Activated CD4-positive, alpha-beta T cell treated with anti-CD3 and anti-CD28 coated beads for 36 hours (primary cell): ENCODE measurements at regions not wholly inside any gene's neighbourhood (a gene's known extent, or its start where the extent isn't known, plus 50 kb on each side); places are given as distances from the start of the nearest gene placed in this dataset.

ENCODE experiments used
- ATAC-seq: fragments of 200-7000 bp; cut with Tn5 transposase; one replicate; pipeline ENCODE4 v1.10.0; 2021; ENCODE audit warnings: mild to moderate bottlenecking, moderate library complexity
- CTCF ChIA-PET: fragments of 350-600 bp; sonication (Branson Sonifier 250); formaldehyde crosslinking; loops from one replicate; lab custom pipeline; 2021; ENCODE audit warnings: antibody characterized with exemption; lab: Charles Lee
- POLR2A ChIA-PET: fragments of 350-600 bp; sonication (Branson Sonifier 250); formaldehyde crosslinking; loops from one replicate; lab custom pipeline; 2021; ENCODE audit warnings: antibody characterized with exemption, inconsistent platforms; lab: Charles Lee
- DNase-seq: peaks from one replicate; pipeline ENCODE4 v3.0.0-alpha.2; 2020
- H3K27ac Mint-ChIP-seq: one replicate; pipeline ENCODE4 v1.8.0; 2021; ENCODE audit warnings: mixed read lengths
- H3K27me3 Mint-ChIP-seq: one replicate; pipeline ENCODE4 v1.8.0; 2021; ENCODE audit warnings: mixed read lengths
- H3K36me3 Mint-ChIP-seq: one replicate; pipeline ENCODE4 v1.8.0; 2021; ENCODE audit warnings: low read depth, mixed read lengths
- H3K4me1 Mint-ChIP-seq: one replicate; pipeline ENCODE4 v1.8.0; 2021; ENCODE audit warnings: mixed read lengths
- H3K4me3 Mint-ChIP-seq: one replicate; pipeline ENCODE4 v1.8.0; 2021; ENCODE audit warnings: mild to moderate bottlenecking, moderate library complexity, mixed read lengths
- H3K9me3 Mint-ChIP-seq: one replicate; pipeline ENCODE4 v1.8.0; 2021; ENCODE audit warnings: low read depth, mixed read lengths
- intact Hi-C, 2 experiments: fragments of 100-400 bp; cut with DNase I in 1 of 2; cut with micrococcal nuclease in 1 of 2; formaldehyde crosslinking; loops; one replicate each; pipeline versions ENCODE4 v1.14.2 to v1.15.1; 2022 to 2024; cut with DNase I, micrococcal nuclease

DNA sequence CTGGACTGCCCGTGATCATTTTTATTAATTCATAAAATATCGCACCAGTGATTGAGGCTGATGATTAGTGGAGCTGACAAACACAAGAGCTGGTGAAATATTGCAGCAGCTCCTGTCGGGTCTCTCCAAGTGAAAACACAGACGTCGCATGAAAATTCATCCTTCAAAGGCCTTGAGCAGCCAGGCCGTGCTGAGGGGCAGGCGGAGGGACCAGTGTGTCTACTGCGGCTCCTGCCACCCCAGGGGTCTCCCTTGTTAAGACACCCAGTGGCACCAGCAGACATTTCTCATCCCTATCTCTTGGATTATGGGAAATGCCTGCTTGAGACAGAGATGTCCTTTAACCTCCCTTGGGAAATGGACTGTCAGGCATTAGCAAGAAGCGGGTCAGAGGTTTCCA is 289.4 kb upstream of the TLE3 start:
- no peak for DNase-seq
- Mint-ChIP-seq H3K9me3 (peaks cover under 1% of the 10 kb centered on the region), H3K27ac (no peak overlapping the region), H3K36me3 (no peaks in the 10 kb centered on the region), H3K27me3 (no peaks in the 10 kb centered on the region), H3K4me3 (no peak overlapping the region), H3K4me1 (no peaks in the 10 kb centered on the region)
- CTCF ChIA-PET = no interaction called here
- no peak for ATAC-seq
- intact Hi-C loops = no loop called here
- POLR2A ChIA-PET = no interaction called here

DNA sequence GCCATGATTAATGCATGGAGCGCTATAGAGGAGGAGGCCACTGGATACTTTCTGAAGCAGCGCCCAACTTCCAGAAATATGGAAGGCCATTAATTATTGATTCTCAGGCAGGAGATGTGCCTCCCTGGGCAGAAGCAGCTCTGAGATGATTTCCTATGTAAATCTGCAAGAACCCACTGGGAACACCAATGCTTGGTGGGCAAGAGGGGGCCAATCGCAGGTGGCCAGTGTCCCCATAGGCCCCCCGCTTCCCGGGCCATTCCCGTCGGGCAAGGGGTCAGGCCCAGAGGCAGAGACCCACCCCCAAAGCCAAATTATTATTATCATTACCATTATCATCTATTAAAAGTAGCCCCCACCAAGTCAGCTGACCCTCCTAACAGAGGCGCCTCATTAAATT is 288.0 kb upstream of the TLE3 start:
- H3K27ac Mint-ChIP-seq = no peak overlapping the region
- peaks cover 4% of the 10 kb centered on the region for H3K9me3 Mint-ChIP-seq
- ATAC-seq (no peak), DNase-seq (no peak)
- ChIA-PET POLR2A (no interaction called here), CTCF (no interaction called here)
- intact Hi-C loops = no loop called here
- no peaks in the 10 kb centered on the region for H3K27me3 Mint-ChIP-seq
- no peak overlapping the region for H3K4me3 Mint-ChIP-seq
- H3K36me3 Mint-ChIP-seq = no peaks in the 10 kb centered on the region
- no peaks in the 10 kb centered on the region for H3K4me1 Mint-ChIP-seq

DNA sequence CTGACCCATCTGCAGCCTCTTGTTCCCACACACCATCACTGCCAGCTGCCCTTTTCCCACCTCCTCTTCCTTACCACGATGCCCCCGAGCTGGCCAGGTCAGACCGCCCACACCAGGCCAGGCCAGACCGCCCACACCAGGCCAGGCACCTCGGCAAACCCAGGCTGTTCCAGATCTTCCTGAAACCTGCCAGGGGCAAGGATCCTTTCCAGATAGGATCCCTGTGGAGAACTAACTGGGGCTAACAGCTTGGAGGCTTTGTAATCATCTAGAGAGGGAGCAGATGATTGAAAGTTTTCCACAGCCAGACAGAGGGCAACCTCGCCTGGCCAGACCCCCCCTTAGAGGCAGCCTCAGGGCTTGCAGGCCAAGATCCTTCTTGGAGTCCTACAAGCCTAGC is 287.3 kb upstream of the TLE3 start:
- no peak for ATAC-seq
- intact Hi-C loops = no loop called here
- POLR2A ChIA-PET = no interaction called here

DNA sequence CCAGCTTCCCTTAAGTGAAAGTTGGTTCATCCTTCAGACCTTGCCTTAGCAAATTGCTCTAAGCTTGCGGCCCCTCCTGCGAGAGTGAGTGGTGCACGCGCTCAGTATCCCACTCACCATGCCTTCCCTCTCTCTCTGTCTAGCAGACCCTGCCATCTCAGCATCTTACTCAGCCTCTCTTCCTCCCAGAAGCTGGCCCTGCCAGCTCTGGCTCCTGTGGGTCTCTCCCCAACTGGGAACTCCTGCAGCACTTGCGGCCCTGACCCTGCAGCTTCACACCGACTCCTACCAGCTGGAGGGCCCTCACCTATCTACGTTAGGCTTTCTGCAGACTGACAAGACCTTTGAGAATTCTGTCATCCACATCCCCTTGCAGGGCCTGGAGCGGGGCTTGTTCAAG is 286.1 kb upstream of the TLE3 start:
- intact Hi-C loops = no loop called here
- ChIA-PET POLR2A (no interaction called here), CTCF (no interaction called here)
- DNase-seq (no peak), ATAC-seq (no peak)
- H3K4me1 Mint-ChIP-seq = no peaks in the 10 kb centered on the region
- no peaks in the 10 kb centered on the region for H3K36me3 Mint-ChIP-seq
- H3K27me3 Mint-ChIP-seq = no peaks in the 10 kb centered on the region
- no peak overlapping the region for H3K27ac Mint-ChIP-seq
- H3K4me3 Mint-ChIP-seq = no peak overlapping the region
- H3K9me3 Mint-ChIP-seq = peaks cover 4% of the 10 kb centered on the region

More for the DNA sequence above, 287.3 kb upstream of the TLE3 start:
- Mint-ChIP-seq H3K4me1 (no peaks in the 10 kb centered on the region), H3K9me3 (peaks cover 4% of the 10 kb centered on the region), H3K27ac (no peak overlapping the region), H3K4me3 (no peak overlapping the region), H3K36me3 (no peaks in the 10 kb centered on the region), H3K27me3 (no peaks in the 10 kb centered on the region)
- CTCF ChIA-PET = no interaction called here
- DNase-seq = no peak

DNA sequence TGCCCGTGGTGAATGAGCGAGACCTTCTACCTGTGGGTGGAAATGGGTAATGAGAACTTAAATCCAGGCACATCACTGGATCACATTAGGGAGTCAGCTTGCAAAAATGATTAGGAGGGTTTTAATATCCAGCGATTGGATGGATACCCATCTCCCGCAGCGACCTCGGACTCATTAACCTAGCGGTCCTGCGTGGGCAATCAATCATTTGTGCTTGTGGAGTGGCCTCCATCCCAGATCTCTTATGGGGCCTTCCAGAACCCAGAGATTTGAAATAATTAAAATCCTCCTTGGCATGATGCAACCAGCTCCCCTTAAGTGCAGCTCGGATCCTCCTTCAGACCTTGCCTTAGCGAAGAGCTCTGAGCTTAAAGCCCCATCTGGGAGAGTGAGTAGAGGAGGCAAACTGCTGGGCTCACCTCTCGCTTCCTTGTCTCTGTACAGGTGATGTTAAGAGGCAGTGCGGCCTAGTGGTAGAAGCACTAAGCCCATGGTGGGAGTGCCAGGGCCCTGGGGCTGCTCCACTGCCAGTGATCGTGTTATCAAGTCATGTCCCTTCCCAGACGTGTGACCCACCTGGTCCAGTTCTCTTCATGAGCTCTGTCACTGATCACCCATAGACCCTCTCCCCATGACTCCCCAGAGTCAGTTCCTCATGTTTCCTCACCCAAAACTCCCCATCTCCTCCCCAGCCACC is 285.2 kb upstream of the TLE3 start:
- CTCF ChIA-PET = no interaction called here
- Mint-ChIP-seq H3K9me3 (peaks cover 4% of the 10 kb centered on the region), H3K27me3 (no peaks in the 10 kb centered on the region), H3K4me3 (no peak overlapping the region), H3K27ac (no peak overlapping the region), H3K4me1 (no peaks in the 10 kb centered on the region), H3K36me3 (no peaks in the 10 kb centered on the region)
- POLR2A ChIA-PET = interaction anchor here (0.6 to 0.7 kb wide), 2 partner anchors 231 to 1839 kb away, joined by 3 to 5 read pairs; no protein-coding TSS in a partner anchor
- ATAC-seq (no peak), DNase-seq (no peak)
- intact Hi-C loops = no loop called here

DNA sequence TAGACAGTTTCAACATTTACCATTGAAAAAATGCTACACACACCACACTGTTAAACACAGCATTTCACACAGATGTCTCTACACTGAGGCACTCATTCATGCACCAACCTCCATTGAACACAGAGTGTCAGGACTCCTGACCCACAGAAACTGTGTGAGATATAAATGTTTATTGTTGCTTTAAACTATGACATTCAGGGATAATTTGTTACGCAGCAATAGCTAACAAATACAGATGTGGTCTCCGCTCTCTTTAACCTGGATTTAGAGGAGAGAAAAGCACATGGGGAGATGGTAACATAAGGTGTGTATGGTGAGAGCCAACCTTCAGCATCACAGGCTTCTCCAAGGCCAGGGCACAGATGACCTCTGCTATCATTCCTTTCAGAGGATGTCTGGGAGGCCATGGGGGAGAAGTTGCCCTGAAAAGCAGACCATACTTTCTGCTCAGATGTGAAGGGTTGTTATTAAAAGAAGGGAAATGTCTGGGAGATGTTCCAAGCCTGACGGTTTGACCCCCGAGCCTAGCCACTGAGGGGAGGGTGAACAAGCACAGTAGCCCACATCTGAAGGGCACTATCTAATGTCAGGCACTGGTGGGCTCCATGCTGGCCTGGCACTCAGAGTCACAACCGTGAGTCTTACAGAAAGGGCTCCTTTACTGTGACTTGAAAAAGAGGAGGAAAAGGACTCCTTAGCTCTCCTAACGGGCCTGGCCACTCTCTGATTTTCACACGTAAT is 284.5 kb upstream of the TLE3 start:
- ChIA-PET POLR2A (interaction anchor here (0.6 to 0.7 kb wide), 3 partner anchors 231 to 1840 kb away, joined by 3 to 5 read pairs (median 3); no protein-coding TSS in a partner anchor), CTCF (no interaction called here)
- Mint-ChIP-seq H3K27ac (no peak overlapping the region), H3K27me3 (no peaks in the 10 kb centered on the region), H3K9me3 (peaks cover 4% of the 10 kb centered on the region), H3K4me3 (no peak overlapping the region), H3K4me1 (no peaks in the 10 kb centered on the region), H3K36me3 (no peaks in the 10 kb centered on the region)
- intact Hi-C loops = no loop called here
- DNase-seq = no peak
- no peak for ATAC-seq

DNA sequence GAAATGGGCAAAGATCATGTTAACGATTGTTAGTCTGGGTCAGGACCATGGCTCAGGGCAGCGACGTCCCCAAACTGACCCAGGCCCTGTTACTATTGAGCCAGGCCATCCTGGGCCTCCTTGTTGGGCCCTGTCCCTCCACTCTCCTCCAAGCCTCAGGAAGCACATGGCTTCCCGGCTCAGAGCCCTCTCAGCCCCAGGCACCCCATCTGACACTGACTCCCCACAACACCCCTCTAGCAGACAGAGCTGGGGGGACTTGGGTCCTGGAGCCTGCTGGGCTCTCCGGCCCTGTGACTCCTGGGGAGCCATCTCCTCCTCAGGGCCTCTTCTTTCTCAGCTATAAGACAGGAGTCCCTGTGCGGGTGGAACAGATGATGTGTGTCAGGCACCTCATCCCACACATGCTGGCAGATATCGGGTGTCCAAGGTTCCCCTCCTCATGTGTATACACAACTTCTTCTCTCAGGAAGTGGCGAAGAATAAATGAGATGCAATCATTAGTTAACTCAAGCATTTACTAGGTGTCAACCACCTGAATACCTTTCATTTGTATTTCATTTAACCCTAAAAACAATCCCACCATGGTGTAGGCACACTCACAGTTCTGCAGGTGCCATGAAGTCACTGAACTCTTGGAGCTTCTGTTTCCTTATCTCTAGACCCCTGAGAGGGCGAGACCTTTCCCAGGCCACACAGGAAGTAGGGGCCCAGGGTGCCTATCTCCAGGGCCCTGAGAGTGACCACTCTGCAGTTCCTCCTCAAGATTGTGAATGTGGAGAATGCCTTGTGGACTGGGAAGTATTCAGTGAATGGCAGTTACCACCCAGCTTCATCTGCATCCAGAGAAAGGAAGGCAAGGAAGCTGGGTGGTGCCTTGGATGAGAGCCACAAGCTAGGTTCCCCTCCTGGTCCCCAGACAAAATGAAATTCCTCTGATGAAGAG is 282.5 kb upstream of the TLE3 start:
- Mint-ChIP-seq H3K4me1 (no peaks in the 10 kb centered on the region), H3K27me3 (peaks cover 9% of the 10 kb centered on the region), H3K4me3 (no peak overlapping the region), H3K9me3 (peaks cover 4% of the 10 kb centered on the region), H3K27ac (no peak overlapping the region), H3K36me3 (no peaks in the 10 kb centered on the region)
- ChIA-PET POLR2A (no interaction called here), CTCF (interaction anchor here (0.5 kb wide), 2 partner anchors 21 to 907 kb away, joined by 3 read pairs; no protein-coding TSS in a partner anchor)
- ATAC-seq (no peak), DNase-seq (no peak)
- intact Hi-C loops = no loop called here

DNA sequence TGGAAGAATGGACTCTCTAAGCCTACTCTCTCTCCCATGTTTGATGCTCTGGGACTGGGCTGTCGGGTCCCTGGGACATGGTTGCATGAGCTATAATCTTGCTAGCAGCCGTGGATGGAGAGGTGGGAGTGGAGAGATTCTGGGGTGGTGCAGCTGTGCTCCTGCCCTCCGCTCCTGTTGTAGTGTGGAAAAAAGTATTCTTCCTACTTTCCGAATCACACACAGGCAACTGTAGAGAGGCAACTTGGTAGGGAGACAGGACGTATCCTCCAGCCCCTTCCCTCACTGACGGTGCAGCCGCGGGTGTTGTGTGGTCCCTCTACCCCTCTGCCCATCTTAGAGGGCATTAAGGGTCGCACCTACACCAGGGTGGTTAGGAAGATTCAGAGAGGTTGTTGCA is 281.4 kb upstream of the TLE3 start:
- Mint-ChIP-seq H3K4me3 (no peak overlapping the region), H3K4me1 (no peaks in the 10 kb centered on the region), H3K36me3 (no peaks in the 10 kb centered on the region), H3K9me3 (peaks cover 4% of the 10 kb centered on the region), H3K27me3 (peaks cover 11% of the 10 kb centered on the region), H3K27ac (no peak overlapping the region)
- intact Hi-C loops = no loop called here
- CTCF ChIA-PET = no interaction called here
- no peak for ATAC-seq
- POLR2A ChIA-PET = no interaction called here
- DNase-seq = no peak

DNA sequence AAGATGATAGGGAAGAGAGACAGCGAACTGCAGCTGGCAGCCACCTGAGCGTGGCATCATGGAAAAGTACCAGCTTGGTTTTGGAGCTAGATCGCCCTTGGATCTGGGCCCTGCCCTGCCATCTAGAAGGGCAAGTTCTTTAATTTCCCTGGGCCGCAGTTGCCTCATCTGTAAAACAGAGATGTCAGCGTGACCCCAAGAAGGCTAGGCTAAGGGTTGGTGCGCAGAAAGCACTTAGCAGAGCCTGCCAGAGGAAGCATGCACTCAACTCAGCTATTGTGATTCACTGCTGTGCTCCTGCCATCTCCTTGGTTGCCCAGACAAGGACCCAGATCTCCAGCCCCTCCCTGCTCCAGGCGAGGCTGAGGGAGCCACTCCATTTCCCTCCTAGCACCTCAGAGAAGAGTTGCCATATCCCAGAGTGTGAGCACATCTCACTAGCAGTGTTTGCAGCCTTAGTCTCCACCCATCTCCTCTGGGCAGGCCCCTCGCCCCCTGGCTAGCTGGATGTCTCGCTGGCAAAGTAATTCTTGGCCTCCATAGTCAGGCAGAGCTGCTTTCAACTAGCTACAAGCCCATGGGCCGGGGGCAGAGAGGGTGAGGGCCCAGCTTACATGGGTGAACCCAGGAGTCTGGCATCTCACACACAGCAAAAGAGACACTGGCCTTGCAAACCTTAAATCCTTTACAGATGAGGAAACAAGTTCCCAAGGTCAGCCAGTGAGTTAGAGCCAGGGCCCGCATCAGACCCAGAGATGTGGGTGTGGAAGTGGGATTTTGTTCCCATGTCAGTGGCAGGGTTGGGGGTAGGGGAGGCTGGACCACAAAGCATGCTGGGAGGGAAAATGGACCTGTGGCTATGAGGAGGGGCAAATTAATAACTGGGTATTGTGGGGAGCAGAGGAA is 280.7 kb upstream of the TLE3 start:
- peaks cover 11% of the 10 kb centered on the region for H3K27me3 Mint-ChIP-seq
- intact Hi-C loops = no loop called here
- CTCF ChIA-PET = no interaction called here

DNA sequence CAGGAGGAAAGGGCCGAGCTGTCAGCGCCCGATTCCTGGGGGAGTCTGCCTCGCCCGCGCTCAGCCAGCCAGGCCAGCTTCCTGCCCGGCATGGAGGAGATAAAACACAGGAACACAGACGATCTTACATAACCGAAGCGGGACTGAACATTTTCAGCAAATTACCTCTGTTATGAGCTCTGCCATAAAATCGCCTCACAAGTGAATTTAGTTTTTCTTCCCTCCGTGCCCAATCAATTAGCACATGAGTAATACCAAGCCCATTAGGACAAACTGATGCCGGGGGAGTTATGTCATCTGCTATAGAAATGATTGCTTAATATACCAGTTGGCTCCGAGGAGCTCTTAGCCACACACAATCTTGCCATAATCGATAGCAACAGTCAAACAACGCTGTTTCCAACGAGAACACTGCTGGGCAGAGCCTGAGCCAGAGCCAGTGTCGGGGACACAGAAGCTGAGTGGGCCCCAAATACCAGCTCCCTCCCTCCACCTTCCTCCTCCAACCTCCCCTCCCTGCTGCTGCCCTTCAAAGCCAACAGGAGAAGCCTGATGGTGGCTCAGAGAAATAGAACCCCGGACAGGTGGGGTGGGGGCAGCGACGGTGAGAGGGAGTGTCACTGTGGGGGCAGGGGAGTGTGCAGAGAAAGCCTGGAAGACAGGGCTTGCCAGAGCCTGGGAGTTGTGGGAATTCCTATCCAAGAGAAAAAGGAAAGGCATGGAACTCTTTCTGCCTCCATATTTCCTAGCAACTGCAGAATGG is 279.4 kb upstream of the TLE3 start:
- no peak for DNase-seq
- ChIA-PET CTCF (interaction anchor here (0.7 kb wide), 1 partner anchor 336 kb away, joined by 3 read pairs; no protein-coding TSS in a partner anchor), POLR2A (no interaction called here)
- Mint-ChIP-seq H3K4me1 (no peaks in the 10 kb centered on the region), H3K27ac (no peak overlapping the region), H3K36me3 (no peaks in the 10 kb centered on the region), H3K27me3 (peaks cover 11% of the 10 kb centered on the region), H3K4me3 (no peak overlapping the region), H3K9me3 (peaks cover 4% of the 10 kb centered on the region)
- ATAC-seq = no peak
- intact Hi-C loops = no loop called here

More for the DNA sequence above, 280.7 kb upstream of the TLE3 start:
- POLR2A ChIA-PET = no interaction called here
- DNase-seq (no peak), ATAC-seq (no peak)
- Mint-ChIP-seq H3K36me3 (no peaks in the 10 kb centered on the region), H3K4me3 (no peak overlapping the region), H3K4me1 (no peaks in the 10 kb centered on the region), H3K9me3 (peaks cover 4% of the 10 kb centered on the region), H3K27ac (no peak overlapping the region)
